LNCAP (cell line): ENCODE measurements at regions not wholly inside any gene's neighbourhood (a gene's known extent, or its start where the extent isn't known, plus 50 kb on each side); places are given as distances from the start of the nearest gene placed in this dataset.

ENCODE experiments used
- TF ChIP-seq, protein P1 (sequence below): fragments of 450-650 bp; IDR thresholded peaks from 2 replicates; pipeline ENCODE4 v1.5.1; 2017; ENCODE audit warnings: mild to moderate bottlenecking

DNA sequence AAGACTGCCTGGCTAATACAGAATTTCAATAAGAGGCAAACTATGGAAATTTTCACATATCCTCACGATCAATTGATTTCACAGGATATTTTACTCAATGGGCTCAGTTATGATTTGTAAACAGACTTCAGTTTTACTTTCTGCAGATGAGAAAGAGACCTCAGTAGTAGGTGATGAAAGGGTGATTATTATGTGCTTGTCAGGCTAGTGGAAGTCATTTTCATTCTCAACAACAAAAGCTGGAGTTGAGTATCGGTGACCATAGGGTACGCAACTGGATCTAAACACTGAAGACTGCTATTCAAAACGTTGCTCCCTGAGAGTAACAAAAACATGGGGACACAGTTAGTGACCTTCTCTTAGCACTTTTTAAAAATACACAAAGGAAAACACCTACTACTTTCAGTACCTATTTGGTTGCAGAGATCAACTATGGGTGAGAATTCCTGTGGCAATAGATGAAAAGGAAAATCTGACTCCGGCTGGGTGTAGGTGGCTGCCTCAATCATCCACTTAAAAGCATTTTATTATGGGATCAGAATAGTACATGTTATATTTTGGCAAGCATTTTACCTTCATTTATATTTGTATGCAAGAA, 126.2 kb upstream of the VRK2 start:
- TF ChIP-seq, protein P1, sequence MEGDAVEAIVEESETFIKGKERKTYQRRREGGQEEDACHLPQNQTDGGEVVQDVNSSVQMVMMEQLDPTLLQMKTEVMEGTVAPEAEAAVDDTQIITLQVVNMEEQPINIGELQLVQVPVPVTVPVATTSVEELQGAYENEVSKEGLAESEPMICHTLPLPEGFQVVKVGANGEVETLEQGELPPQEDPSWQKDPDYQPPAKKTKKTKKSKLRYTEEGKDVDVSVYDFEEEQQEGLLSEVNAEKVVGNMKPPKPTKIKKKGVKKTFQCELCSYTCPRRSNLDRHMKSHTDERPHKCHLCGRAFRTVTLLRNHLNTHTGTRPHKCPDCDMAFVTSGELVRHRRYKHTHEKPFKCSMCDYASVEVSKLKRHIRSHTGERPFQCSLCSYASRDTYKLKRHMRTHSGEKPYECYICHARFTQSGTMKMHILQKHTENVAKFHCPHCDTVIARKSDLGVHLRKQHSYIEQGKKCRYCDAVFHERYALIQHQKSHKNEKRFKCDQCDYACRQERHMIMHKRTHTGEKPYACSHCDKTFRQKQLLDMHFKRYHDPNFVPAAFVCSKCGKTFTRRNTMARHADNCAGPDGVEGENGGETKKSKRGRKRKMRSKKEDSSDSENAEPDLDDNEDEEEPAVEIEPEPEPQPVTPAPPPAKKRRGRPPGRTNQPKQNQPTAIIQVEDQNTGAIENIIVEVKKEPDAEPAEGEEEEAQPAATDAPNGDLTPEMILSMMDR = no peak

DNA sequence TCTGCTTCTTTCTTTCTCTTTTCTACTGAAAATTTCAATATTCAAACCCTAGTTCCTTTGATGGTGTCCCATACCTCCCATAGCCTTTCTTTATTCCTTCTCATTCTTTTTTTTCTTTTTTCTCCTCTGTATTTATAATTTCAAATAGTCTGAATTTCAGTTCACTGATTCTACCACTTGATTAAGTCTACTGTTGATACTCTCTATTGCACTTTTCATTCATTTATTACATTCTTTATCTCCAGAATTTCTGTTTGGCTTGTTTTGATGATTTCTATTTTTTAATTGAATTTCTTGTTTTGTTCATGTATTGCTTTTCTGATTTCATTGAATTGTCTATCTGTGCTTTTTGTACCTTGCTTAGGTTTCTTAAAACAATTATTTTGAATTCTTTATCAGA, 111.9 kb upstream of the VRK2 start:
- TF ChIP-seq, protein P1 = no peak

DNA sequence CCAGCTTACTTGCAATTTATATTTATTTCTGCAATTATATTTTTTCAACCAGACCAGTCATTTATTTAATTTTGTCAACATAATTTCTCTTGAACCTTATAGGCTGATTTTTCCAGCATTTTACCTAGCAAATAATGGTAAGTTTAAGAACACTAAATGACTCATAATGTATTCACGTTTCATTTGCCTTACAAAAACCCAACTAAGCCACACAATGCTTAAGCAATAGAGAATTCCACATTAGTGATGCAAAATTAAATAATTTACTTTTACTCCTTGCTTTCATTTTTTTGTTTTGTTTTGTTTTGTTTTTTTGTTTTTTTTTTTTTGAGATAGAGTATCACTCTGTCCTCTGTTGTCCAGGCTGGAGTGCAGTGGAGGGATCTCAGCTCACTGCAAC, 110.4 kb upstream of the VRK2 start:
- TF ChIP-seq, protein P1 = no peak

DNA sequence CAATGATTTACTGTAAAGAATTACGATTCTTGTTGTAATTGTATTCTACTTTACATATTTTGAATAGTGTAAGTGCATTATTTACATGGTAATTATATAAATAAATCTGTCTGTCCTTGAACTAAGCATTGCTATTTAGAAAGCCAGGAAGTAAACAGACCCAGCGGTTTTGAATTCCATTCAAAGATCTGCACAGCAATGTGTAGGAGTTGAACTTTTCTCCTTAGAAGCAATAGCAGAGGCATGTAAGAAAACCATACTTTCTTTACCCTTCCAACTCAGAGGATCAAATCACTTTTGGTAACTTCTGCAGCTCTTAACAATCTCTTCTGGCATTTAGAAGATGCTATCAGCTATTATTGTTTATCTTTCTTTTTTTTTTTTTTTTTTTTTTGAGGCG, 109.2 kb upstream of the VRK2 start:
- TF ChIP-seq, protein P1 = no peak

DNA sequence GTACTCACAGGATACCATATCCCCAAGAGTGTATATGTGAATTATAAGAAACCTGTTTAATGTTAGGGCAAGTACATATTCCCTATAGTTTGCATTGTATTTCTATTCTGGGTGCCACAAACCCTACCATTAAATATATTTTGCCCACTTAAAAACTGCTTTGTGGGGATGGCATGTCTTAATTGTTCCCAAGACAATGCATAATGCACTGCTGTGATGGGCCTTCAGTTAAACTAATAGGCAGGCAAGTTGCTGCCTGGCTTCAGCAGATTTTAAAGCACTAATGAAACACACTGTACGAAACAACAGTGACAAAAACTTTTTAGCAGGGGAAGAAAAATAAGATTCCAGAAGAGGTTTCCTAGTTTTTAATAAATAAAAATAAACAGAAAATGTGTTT, 104.8 kb upstream of the VRK2 start:
- TF ChIP-seq, protein P1 = no peak

DNA sequence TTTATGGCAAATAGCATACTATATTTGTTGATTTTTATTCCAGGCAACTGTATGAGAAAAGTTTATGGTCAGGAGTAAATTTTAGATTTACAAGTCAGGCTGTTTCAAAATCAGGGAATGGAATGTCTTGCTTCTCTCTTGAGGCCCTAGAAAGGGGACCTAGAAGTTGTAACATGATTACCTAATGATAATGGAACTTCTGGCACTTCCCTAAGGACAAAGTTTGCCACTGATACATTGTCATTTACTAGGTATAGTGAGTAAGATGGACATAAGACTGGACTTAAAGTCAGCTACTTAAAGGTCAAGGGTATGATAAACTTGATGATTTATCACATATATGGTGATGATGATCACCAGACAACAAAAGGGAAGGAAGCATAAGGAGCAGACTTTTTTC, 103.3 kb upstream of the VRK2 start:
- TF ChIP-seq, protein P1 = no peak

DNA sequence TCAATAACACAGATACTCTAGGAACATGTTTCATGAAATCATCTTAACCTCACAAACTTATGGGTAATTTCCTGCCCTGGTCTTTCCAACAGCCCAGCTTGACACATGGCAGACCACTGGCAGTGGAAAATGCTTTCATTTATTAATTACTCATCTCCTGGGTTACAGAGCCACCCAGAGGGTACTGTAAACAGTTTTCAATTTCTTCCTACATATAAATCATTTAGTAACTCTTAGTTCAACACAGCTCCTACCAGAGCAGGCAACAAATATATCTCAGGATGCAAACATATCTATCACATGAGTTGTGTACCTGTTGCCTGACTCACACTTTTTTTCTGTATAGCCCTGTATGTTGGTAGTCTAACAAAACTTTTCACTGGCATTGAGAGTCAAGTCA, 99.2 kb upstream of the VRK2 start:
- TF ChIP-seq, protein P1 = no peak

DNA sequence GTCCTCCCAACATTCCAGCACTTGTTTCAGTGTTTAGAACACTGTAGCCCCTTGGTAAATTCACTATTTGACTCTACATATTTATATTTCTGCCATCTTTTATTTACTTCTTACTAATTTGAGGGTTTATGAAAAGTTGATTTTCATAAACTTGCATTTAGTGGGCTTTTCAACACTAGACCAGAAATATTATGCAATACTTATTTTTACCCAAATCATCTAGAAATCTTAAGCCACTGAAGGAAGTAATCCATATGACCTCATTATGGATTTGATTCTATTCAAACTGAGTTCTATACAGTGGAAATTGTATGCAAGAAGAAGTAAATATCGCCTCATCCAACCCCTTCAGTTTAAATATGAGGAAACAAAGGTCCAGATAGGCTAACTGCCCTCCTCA, 92.6 kb upstream of the VRK2 start:
- TF ChIP-seq, protein P1 = no peak
